DMS114 treated with DMSO at 0.1 percent for 48 hours (cell line): ENCODE measurements at regions not wholly inside any gene's neighbourhood (a gene's known extent, or its start where the extent isn't known, plus 50 kb on each side); places are given as distances from the start of the nearest gene placed in this dataset.

Experiments
- DNase-seq: peaks from one replicate; lab custom pipeline; 2025; ENCODE audit not compliant: unreplicated experiment; lab: John Stamatoyannopoulos, UW

DNA sequence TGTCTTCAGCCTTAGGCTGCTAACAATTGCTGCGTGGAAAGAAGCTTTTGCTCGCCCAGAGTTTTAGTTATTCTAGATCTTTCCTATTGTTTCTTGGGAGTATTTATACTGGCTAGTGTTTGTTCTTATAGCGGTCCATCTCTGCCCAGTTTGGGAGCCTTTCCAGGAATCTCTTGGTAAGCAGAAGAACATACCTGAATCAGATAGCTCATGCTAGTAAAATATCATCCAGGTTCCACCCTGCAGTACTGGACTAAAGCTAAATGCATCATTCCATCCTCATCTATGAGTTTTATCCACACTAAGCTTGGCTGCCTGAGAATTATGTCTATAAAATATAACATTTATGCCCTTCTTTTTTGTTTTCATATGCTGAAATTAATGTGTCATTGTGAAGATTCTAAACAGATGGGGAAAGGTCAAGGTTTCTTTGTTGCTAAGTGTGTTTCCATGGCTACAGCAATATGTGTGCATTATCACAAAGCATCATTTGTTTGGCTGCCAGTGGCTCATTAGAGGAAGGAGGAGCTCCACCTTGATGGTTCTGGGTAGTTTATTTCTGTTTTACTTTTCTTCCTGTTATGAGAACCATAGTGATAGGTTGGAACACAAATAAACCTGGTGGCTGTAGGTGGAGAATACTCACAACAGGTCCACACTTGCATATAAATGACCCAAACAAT is 182.8 kb downstream of the PIK3C3 start:
- DNase-seq: no peak

- no peak for DNase-seq
These were observed 186.4 kb downstream of the PIK3C3 start for GRCh38 chr18:42141439-42141838.

GRCh38 chr18:42155024-42155423 is 200.0 kb downstream of the PIK3C3 start:
- no peak for DNase-seq

GRCh38 chr18:42156281-42156680 is 201.2 kb downstream of the PIK3C3 start:
- DNase-seq: no peak

GRCh38 chr18:42157420-42157819 is 202.4 kb downstream of the PIK3C3 start:
- DNase-seq: no peak

DNA sequence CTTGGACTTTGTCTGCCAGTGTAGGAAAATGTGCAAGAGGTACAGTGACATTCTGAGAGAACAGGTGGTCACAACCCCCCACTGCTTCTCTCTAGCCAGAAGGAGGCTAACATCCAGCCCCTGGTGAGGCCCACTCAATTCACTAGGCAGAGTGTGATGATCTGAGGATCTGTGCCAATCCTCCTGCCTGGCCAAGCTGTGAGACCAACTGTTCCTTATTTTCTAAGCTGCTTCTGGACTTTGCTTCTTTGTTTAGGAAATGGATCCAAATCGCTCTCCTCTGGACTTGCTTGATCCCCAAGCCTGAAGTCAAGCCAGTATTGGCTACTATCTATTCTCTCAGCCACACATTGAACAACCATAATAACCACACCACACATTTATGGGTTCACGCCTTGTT is 202.8 kb downstream of the PIK3C3 start:
- no peak for DNase-seq

GRCh38 chr18:42159146-42159545 is 204.1 kb downstream of the PIK3C3 start:
- DNase-seq: no peak

- no peak for DNase-seq
These were observed 208.3 kb downstream of the PIK3C3 start for GRCh38 chr18:42163321-42163720.

DNA sequence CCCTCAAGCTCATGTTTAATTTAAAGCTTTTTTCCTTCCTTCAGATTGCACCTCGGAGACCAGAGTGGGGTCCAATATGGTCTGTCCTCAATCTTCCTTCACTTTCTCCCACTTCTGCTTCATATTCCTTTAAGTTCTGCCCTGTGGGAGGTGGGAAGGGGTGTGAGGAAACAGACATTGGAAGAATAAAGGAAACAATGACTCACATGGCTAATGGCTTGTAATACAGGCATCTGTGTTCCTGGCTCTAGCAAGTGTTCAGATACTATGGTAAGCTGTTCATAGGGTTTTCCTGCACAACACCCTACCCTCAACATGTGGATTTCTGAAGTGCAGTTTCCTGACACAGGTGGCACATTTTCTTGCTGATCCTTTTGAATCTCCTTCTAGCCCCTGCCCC is 209.5 kb downstream of the PIK3C3 start:
- no peak for DNase-seq

DNA sequence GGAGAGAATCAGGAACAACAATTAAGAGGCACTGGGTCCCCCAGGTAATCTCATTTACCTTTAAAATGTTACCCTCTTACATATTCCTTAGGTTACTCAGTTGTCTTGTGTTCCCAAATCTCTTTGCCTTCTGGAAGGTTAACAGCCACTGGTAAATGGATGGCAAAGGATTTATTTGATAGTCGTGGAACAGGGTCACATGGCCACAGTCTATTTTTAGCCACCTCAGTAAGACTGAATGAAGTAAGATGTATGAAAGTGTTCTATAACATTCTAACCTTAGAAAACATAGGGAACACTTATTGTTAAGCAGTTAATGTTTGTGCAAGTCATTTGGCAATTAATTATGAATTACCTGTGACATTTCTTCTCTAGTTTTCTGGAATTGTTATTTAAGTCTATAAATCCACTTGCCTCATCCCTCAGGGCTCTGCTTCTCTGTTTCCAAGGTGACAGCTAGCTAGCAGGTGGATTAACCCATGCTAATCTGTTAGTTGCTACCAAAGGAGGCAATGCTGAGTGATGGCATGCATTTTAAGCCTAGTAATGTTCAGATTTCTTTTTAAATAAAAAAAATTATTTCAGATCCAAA is 211.0 kb downstream of the PIK3C3 start:
- no peak for DNase-seq

- no peak for DNase-seq
These were observed 213.5 kb downstream of the PIK3C3 start for GRCh38 chr18:42168487-42168886.

- DNase-seq: no peak
These were observed 213.9 kb downstream of the PIK3C3 start for GRCh38 chr18:42168907-42169306.

DNA sequence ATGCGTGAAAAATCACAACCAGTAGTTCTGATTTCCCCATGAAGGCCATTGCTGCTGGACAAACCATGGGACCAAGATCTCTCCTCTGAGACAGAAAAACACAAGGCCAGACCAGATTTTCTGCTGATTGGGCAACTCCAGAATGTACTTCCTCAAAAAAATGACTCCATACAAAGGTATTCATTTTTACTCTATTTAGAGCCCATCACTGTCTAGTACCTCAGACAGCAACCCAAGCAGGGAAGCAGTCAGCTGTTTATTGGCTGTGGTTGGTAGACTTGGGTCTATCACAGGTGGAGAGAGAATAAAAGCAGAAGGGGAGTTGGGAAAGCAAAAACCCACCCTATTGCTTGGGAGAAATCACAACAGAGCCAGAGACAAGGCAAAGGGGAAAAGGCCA is 219.9 kb downstream of the PIK3C3 start:
- DNase-seq: no peak

- no peak for DNase-seq
These were observed 221.6 kb downstream of the PIK3C3 start for GRCh38 chr18:42176599-42176998.

DNA sequence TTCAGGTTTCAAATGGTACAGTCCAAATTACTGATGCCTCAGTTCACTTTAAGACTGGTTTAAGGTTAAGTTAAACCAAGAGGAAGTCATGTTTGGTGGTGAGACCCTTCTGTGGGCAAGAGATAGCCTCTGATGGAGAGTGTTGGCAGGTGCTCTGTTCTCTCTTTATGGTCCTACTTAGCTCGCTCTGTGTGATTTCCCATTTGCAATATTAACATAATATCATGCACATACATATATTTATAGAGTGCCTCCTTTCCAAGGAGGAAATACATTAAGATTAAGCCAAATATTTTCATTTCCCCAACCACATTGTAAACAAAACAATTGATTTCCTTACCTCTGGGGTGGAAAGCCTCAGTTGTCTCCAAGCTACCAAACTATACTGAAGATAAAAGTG is 222.4 kb downstream of the PIK3C3 start:
- DNase-seq: no peak

DNA sequence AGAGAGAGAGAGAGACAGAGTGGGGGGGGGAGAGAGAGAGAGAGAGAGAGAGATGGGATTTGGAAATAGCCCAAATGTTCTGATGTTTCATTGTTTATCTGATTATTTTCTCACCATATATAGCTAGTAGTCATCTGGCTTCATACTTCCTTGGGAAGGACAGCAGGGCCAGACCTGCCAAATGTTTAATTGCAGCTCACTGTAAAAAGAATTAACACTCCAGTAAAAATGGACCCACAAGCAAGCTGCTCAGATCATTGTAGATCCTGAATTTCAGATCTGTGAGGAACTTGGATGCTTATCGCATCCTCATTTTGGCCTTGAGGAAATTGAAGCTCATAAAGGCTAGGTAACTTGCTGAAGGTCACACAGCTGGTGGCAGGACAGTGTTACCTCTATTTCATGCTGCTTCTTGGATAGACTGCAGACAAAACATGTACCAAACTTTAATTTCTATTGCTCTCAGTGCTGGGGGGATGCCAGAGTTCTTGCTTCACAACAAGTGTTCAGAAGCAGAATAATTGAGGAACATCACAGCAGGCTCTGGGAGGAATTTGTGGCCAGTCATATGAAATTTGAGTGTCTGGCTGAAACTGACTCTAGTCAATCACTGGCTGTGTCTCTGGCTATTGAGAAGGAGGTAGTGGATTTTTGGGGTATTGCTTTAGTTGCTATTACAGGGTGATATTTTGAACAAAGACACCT is 223.5 kb downstream of the PIK3C3 start:
- no peak for DNase-seq

DNA sequence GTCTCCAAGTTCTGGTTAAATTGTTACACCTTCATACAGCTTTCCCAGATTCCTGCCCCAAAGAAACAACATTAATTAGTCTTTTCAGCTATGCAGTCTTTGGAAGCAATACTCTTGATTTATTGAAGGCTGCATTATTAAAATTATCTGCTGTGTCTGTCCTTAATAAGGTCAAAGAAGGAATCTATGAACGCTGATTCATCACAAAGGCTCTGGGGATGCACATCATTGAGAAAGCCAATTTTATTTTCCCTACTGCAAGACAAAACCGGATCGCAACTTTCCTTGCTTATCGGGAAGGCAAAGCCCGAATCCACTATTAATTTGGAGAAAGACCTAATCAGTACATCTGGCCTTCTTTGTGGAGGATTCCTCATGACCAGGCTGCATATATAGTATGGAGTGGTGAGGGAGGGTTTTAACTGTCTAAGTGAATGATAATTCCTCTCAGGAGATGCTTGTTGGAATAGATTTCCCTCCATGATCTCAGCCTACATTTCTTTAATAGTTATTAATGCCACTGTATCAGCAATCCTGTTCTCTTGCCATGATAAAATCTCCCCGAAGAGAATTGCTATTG is 224.6 kb downstream of the PIK3C3 start:
- no peak for DNase-seq

DNA sequence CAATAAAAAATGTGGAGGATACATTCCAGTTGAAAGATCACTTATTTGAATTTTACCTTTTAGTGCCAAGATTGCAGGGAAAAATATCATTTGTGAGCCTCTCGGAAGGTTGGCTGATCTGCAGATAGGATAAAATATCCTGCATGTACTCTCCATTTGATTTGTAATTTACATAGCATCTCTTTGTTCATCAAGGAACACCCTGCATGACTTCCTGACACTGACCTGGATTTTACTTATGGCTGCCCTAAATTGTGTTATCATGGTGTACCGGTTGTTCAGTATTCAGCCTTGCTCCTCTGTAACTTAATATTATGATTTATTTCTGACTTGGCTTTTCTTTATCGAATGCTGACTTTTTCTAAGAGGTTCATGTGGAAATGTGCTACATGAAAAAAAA is 226.4 kb downstream of the PIK3C3 start:
- DNase-seq: no peak

DNA sequence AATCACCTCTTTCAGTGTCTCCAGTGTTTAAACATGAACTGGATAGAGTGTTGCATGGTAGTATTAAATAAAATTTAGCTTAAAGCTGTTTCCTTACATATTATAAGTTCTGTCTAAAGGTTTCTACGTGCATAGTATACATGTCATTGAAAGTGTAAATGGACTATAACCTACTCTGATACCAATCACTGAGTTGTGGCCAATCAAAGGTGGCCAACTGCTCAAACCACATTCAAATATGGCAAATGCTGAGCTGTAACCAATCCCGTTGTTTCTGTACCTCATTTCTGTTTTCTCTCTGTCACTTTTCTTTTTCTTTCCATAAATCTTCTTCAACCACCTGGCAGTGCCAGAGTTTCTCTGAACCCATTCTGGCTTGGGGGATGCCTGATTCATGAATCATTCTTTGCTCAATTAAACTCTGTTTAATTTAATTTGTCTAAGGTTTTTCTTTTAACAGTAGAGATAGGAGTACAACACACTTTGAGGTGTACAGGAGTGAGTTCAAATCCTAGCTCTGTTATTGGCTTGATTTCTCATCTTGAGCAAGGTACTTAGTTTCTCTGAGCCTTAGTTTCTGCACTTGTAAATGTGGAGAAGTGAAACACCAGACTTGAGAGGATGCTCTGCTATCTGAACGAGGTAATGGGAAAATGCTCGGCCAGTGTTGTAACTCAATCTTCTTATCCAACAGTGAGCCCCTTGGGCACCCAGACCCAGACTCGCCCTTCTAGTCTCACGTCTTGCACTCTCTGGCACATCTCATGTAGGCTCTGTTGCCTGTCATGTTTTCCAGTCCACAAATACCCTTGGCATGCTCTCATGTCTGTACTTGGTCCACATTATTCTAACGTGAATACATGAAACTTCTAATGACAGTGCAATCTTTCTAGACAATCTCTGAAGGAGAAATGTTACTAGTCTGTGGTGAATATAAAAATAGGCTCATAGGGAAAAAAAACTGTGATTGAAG is 228.0 kb downstream of the PIK3C3 start:
- DNase-seq: no peak

DNA sequence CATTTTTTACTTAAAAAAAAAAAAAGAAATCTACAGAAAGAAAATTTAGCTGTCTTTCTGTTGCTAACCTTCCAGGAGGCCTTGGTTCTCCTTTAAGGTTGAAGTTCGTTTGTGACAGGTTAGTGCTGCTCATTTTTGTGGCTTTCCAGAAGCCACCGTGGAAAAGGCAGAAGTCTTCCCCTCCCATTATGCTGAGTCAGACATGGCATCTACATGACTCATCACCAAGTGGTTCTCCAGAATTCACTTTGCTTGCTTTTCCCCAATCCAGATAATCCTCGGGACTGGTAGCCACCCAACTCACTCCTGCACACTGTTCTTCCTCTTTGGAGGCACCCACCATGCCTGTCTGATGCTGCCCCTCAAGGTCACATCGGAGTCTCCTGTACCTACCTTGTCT is 228.7 kb downstream of the PIK3C3 start:
- DNase-seq: no peak
